ENCODE measurements at regions not wholly inside any gene's neighbourhood (a gene's known extent, or its start where the extent isn't known, plus 50 kb on each side); places are given as distances from the start of the nearest gene placed in this dataset.

- TF ChIP-seq ZNF317 (CRISPR knock-in tag; IDR thresholded peaks at IDR 0.05; ENCODE audit: borderline replicate concordance, low read depth) (no peak), ZNF423 (CRISPR knock-in tag; IDR thresholded peaks at IDR 0.05) (no peak), USF2 (CRISPR knock-in tag; IDR thresholded peaks at IDR 0.05) (no peak), CTCF (IDR thresholded peaks at IDR 0.05) (no peak), FOXK1 (CRISPR knock-in tag; IDR thresholded peaks at IDR 0.05) (no peak), SMAD3 (CRISPR knock-in tag; IDR thresholded peaks at IDR 0.05; ENCODE audit: borderline replicate concordance) (no peak), IRF1 (CRISPR knock-in tag; IDR thresholded peaks at IDR 0.05) (no peak), TEAD4 (CRISPR knock-in tag; IDR thresholded peaks at IDR 0.05) (no peak), MAX (CRISPR knock-in tag; IDR thresholded peaks at IDR 0.05) (no peak), ATF2 (CRISPR knock-in tag; IDR thresholded peaks at IDR 0.05; ENCODE audit: borderline replicate concordance, low read depth) (no peak), PREB (CRISPR knock-in tag; IDR thresholded peaks at IDR 0.05; ENCODE audit: borderline replicate concordance) (no peak), ZNF138 (CRISPR knock-in tag; conservative IDR thresholded peaks at IDR 0.05) (no peak)
Observed at GRCh38 chr4:11182586-11183355, 245.9 kb downstream of the HS3ST1 start.
